Prostate gland (tissue), 2 donors: ENCODE measurements at regions not wholly inside any gene's neighbourhood (a gene's known extent, or its start where the extent isn't known, plus 50 kb on each side); places are given as distances from the start of the nearest gene placed in this dataset.
"Not testable (repeated sequence)": the region's sequence is repeated elsewhere in the genome, so short reads cannot be mapped to it uniquely, and the experiment has no call there.

Experiments used
- DNase-seq: peaks from one replicate; pipeline ENCODE4 v3.0.0-alpha.2; 2019; ENCODE audit warnings: low spot score
- H3K27ac ChIP-seq, 2 donors: fragments of 200-600 bp; sonication (generic); 2 replicates each; pipeline ENCODE4 v1.5.1; 2017 to 2019
- H3K27me3 ChIP-seq: fragments of 200-600 bp; sonication (generic); replicated peaks from 2 replicates; pipeline ENCODE4 v1.5.1; 2019; ENCODE audit not compliant: insufficient read depth
- H3K36me3 ChIP-seq, 2 donors: fragments of 200-600 bp; sonication (generic); 1 replicate in 1 of 2; 2 replicates in 1 of 2; pipeline versions ENCODE4 v1.5.1 to v1.8.1; 2017 to 2019
- H3K4me1 ChIP-seq: fragments of 200-600 bp; sonication (generic); replicated peaks from 2 replicates; pipeline ENCODE4 v1.5.1; 2019
- H3K4me3 ChIP-seq, 2 donors: fragments of 200-600 bp; sonication (generic); 2 replicates each; pipeline ENCODE4 v1.5.1; 2017 to 2019
- H3K9me3 ChIP-seq: fragments of 200-600 bp; sonication (generic); 2 replicates; pipeline ENCODE4 v1.5.1; 2017
- CTCF ChIP-seq, 4 experiments: fragments of 200-600 bp in 2 of 4; fragments of 450-650 bp in 2 of 4; sonication (generic) in 2 of 4; IDR thresholded peaks; 1 replicate in 3 of 4; 2 replicates in 1 of 4; pipeline ENCODE4 v1.5.1; 2016 to 2019; ENCODE audit warnings: antibody characterized with exemption in 4 of 4, mild to moderate bottlenecking in 2 of 4, moderate library complexity in 2 of 4
- POLR2A ChIP-seq: fragments of 450-650 bp; IDR thresholded peaks from one replicate; pipeline ENCODE4 v1.6.1; 2016; ENCODE audit warnings: antibody characterized with exemption, mild to moderate bottlenecking
- POLR2AphosphoS5 ChIP-seq: sonication (generic); formaldehyde crosslinking; IDR thresholded peaks from one replicate; pipeline ENCODE4 v1.6.1; 2017; ENCODE audit warnings: antibody characterized with exemption
- WGBS: methylation state at CpG from one replicate; pipeline ENCODE4 v1.1.5; 2018; 5-methylcytosine and 5-hydroxymethylcytosine counted together
- intact Hi-C: fragments of 100-400 bp; cut with DNase I; formaldehyde crosslinking; loops from one replicate; pipeline ENCODE4 v1.14.2; 2022

DNA sequence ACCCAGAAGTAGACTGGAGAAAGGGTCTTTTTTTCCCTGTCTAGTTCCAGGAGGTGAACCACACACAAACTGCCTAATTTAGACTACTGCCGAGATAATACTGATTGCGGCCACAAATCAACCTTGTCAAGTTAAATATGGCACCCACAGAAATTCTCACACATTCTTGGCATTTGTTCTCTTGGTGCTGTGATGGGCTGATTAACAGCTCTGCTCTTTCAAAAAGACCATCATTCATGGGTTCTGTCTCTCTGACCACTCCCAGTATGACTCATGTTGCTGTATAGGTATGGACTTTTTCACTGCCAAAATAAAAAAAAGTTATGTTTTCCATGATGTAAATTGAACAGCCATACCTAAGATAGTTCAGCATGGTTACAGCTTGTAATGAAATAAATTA lies 1003.5 kb upstream of the LCORL start:
- 63% methylated on average over 2 of the region's 2 CpGs for WGBS

DNA sequence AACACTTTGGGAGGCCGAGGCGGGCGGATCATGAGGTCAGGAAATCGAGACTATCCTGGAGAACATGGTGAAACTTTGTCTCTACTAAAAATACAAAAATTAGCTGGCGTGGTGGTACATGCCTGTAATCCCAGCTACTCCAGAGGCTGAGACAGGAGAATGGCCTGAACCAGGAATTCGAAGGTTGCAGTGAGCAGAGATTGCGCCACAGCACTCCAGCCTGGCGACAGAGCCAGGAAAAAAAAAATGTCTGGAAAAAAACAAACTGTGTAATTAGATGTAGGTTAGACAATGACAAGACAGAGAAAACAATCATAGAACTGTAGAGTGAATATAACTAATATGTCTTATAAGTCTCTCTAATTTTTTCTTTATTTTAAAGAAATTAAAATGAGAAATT lies 1002.5 kb upstream of the LCORL start:
- TF ChIP-seq POLR2AphosphoS5 (no peak), POLR2A (no peak)
- intact Hi-C loops: no loop called here
- no peaks in the 10 kb centered on the region for H3K9me3 ChIP-seq
- H3K27ac ChIP-seq: no peak overlapping the region
- 87% methylated on average over 8 of the region's 8 CpGs for WGBS
- DNase-seq: no peak
- H3K4me3 ChIP-seq: no peak overlapping the region
- H3K27me3 ChIP-seq: no peaks in the 10 kb centered on the region
- H3K36me3 ChIP-seq: no peaks in the 10 kb centered on the region
- no peaks in the 10 kb centered on the region for H3K4me1 ChIP-seq

More for the DNA sequence above, 1003.5 kb upstream of the LCORL start:
- no peak overlapping the region for H3K4me3 ChIP-seq
- no peak overlapping the region for H3K27ac ChIP-seq
- H3K4me1 ChIP-seq: no peaks in the 10 kb centered on the region
- no peak for TF ChIP-seq CTCF (IDR thresholded peaks at IDR 0.05)
- no peak for TF ChIP-seq POLR2A
- TF ChIP-seq POLR2AphosphoS5: no peak
- no peaks in the 10 kb centered on the region for H3K9me3 ChIP-seq
- DNase-seq: no peak
- intact Hi-C loops: no loop called here
- no peaks in the 10 kb centered on the region for H3K27me3 ChIP-seq
- H3K36me3 ChIP-seq: no peaks in the 10 kb centered on the region

GRCh38 chr4:19021617-19022016 lies 1000.1 kb upstream of the LCORL start:
- TF ChIP-seq POLR2A (no peak), CTCF (IDR thresholded peaks at IDR 0.05) (no peak), POLR2AphosphoS5 (no peak)
- Histone ChIP-seq H3K27ac (no peak overlapping the region), H3K9me3 (no peaks in the 10 kb centered on the region), H3K36me3 (no peaks in the 10 kb centered on the region), H3K4me3 (no peak overlapping the region), H3K4me1 (no peaks in the 10 kb centered on the region), H3K27me3 (no peaks in the 10 kb centered on the region)
- intact Hi-C loops: no loop called here
- DNase-seq: no peak

DNA sequence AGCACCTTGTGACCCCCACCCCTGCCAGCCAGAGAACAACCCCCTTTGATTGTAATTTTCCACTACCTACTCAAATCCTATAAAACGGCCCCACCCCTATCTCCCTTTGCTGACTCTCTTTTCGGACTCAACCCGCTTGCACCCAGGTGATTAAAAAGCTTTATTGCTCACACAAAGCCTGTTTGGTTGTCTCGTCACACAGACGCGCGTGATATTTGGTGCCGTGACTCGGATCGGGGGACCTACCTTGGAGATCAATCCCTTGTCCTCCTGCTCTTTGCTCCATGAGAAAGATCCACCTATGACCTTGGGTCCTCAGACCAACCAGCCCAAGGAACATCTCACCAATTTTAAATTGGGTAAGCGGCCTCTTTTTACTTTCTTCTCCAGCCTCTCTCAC lies 995.0 kb upstream of the LCORL start:
- H3K4me3 ChIP-seq, H3K9me3 ChIP-seq, intact Hi-C loops, DNase-seq, H3K4me1 ChIP-seq, H3K27ac ChIP-seq, H3K27me3 ChIP-seq, H3K36me3 ChIP-seq: not testable (repeated sequence)
- 82% methylated on average over 11 of the region's 11 CpGs for WGBS

DNA sequence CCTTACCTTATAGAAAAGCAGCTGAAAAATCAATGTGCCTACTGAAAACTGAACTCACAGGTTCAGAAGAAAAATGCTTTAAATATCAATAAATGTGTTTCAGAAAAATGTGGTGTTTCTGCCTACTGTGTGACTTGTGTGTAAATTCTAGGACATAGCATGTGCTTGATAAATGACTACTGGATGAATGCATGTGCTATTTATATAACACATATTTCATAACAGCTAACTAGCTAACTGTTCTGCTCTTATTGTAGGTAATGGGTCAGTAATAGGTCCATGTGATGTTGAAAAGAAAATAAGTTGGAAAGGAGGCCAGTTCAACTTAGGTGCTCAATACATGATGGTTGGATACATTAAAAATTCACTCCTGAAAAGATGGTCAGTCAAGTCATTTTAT lies 993.0 kb upstream of the LCORL start:
- Histone ChIP-seq H3K9me3 (no peaks in the 10 kb centered on the region), H3K4me1 (no peaks in the 10 kb centered on the region), H3K27ac (no peak overlapping the region), H3K4me3 (no peak overlapping the region), H3K27me3 (no peaks in the 10 kb centered on the region), H3K36me3 (no peaks in the 10 kb centered on the region)
- TF ChIP-seq POLR2A: no peak
- TF ChIP-seq CTCF (IDR thresholded peaks at IDR 0.05): no peak
- TF ChIP-seq POLR2AphosphoS5: no peak
- no peak for DNase-seq
- intact Hi-C loops: no loop called here

DNA sequence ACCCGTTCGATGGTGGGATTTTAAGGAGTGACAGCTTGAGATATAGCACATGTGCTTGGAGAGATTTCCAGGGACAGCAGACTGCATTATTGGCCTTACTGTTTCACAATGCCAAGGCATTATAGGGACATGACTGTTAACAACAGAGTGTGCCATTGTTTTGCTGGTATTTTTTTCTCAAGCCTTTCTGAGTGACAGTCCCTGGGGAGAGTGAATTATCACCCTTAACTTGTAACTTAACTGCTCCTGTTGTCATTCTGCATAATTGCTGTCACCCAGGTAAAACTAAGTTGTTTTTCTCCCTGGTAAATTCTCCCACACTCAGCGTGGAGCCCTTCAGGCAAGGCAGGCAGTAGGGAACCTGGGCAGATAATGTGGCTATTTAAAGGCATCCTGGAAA lies 989.2 kb upstream of the LCORL start:
- Histone ChIP-seq H3K4me1 (no peaks in the 10 kb centered on the region), H3K27me3 (no peaks in the 10 kb centered on the region), H3K27ac (no peak overlapping the region), H3K9me3 (no peaks in the 10 kb centered on the region), H3K4me3 (no peak overlapping the region), H3K36me3 (no peaks in the 10 kb centered on the region)
- TF ChIP-seq POLR2AphosphoS5: no peak
- TF ChIP-seq CTCF (IDR thresholded peaks at IDR 0.05): no peak
- TF ChIP-seq POLR2A: no peak
- intact Hi-C loops: no loop called here
- DNase-seq: no peak
- WGBS: 44% methylated on average over 3 of the region's 3 CpGs
